HG03442 (cell line): ENCODE measurements at regions not wholly inside any gene's neighbourhood (a gene's known extent, or its start where the extent isn't known, plus 50 kb on each side); places are given as distances from the start of the nearest gene placed in this dataset.
A peak's percentile ranks its signal among the peaks of the same experiment; 100 is the strongest.

Experiments used
- ATAC-seq: cut with Tn5 transposase; IDR thresholded peaks from one replicate; pipeline ENCODE4 v1.9.1; 2021; ENCODE audit warnings: mild to moderate bottlenecking, moderate library complexity; ENCODE audit not compliant: unreplicated experiment

- ATAC-seq = no peak
Measured at GRCh38 chr11:80827781-80828180, 1387.0 kb upstream of the TENM4 start.

- no peak for ATAC-seq
Measured at GRCh38 chr11:80826808-80827207, 1386.0 kb upstream of the TENM4 start.

- ATAC-seq = no peak
Measured at GRCh38 chr11:80822308-80822707, 1381.5 kb upstream of the TENM4 start.

- no peak for ATAC-seq
Measured at GRCh38 chr11:80819271-80819670, 1378.4 kb upstream of the TENM4 start.

- no peak for ATAC-seq
Measured at GRCh38 chr11:80816966-80817365, 1376.1 kb upstream of the TENM4 start.

- ATAC-seq = peak; percentile 15
Measured at GRCh38 chr11:80816454-80816847, 1375.6 kb upstream of the TENM4 start.

- ATAC-seq = peak; percentile 85
Measured at GRCh38 chr11:80815752-80816453, 1375.1 kb upstream of the TENM4 start.

GRCh38 chr11:80814813-80815212 lies 1374.0 kb upstream of the TENM4 start:
- no peak for ATAC-seq

- no peak for ATAC-seq
Measured at GRCh38 chr11:80810695-80811094, 1369.9 kb upstream of the TENM4 start.

GRCh38 chr11:80798174-80798573 lies 1357.3 kb upstream of the TENM4 start:
- ATAC-seq = no peak

- ATAC-seq = no peak
Measured at GRCh38 chr11:80783561-80783960, 1342.7 kb upstream of the TENM4 start.

GRCh38 chr11:80782135-80782885 lies 1341.5 kb upstream of the TENM4 start:
- ATAC-seq = no peak

GRCh38 chr11:80779905-80780605 lies 1339.2 kb upstream of the TENM4 start:
- no peak for ATAC-seq

GRCh38 chr11:80778941-80779340 lies 1338.1 kb upstream of the TENM4 start:
- no peak for ATAC-seq

GRCh38 chr11:80778432-80778831 lies 1337.6 kb upstream of the TENM4 start:
- no peak for ATAC-seq

GRCh38 chr11:80773919-80774318 lies 1333.1 kb upstream of the TENM4 start:
- no peak for ATAC-seq

GRCh38 chr11:80771017-80771416 lies 1330.2 kb upstream of the TENM4 start:
- ATAC-seq = no peak

GRCh38 chr11:80758787-80759186 lies 1318.0 kb upstream of the TENM4 start:
- no peak for ATAC-seq

GRCh38 chr11:80748207-80748925 lies 1307.5 kb upstream of the TENM4 start:
- no peak for ATAC-seq

- no peak for ATAC-seq
Measured at GRCh38 chr11:80746300-80746699, 1305.5 kb upstream of the TENM4 start.

- no peak for ATAC-seq
Measured at GRCh38 chr11:80745416-80745815, 1304.6 kb upstream of the TENM4 start.
